Liver (tissue), 8 donors: ENCODE measurements at regions not wholly inside any gene's neighbourhood (a gene's known extent, or its start where the extent isn't known, plus 50 kb on each side); places are given as distances from the start of the nearest gene placed in this dataset.
"Not testable (repeated sequence)": the region's sequence is repeated elsewhere in the genome, so short reads cannot be mapped to it uniquely, and the experiment has no call there.

ENCODE experiments used
- DNase-seq: peaks from one replicate; pipeline ENCODE4 v3.0.0-alpha.2; 2017; ENCODE audit warnings: low spot score
- H3K27ac ChIP-seq, 2 donors: one replicate each; pipeline ENCODE4 v1.7.0; 2013; ENCODE audit warnings: inconsistent platforms in 2 of 2, low read length in 2 of 2, control low read depth in 1 of 2, low read depth in 1 of 2, mild to moderate bottlenecking in 1 of 2
- H3K27me3 ChIP-seq, 4 donors: one replicate each; pipeline versions ENCODE4 v1.6.1 to v1.7.0; 2013; ENCODE audit warnings: low read length in 3 of 4, inconsistent platforms in 1 of 4, mild to moderate bottlenecking in 1 of 4, moderate library complexity in 1 of 4; ENCODE audit not compliant: control insufficient read depth in 4 of 4, insufficient read depth in 4 of 4
- H3K36me3 ChIP-seq, 4 donors: one replicate each; pipeline versions ENCODE4 v1.6.1 to v1.7.0; 2013; ENCODE audit warnings: low read length in 3 of 4, mild to moderate bottlenecking in 3 of 4, low read depth in 1 of 4, moderate library complexity in 1 of 4; ENCODE audit not compliant: control insufficient read depth in 4 of 4, insufficient read depth in 3 of 4
- H3K4me1 ChIP-seq, 4 donors: one replicate each; pipeline versions ENCODE4 v1.6.1 to v1.7.0; 2013; ENCODE audit warnings: low read length in 3 of 4, mild to moderate bottlenecking in 3 of 4, moderate library complexity in 1 of 4; ENCODE audit not compliant: control insufficient read depth in 4 of 4, insufficient read depth in 4 of 4
- H3K4me3 ChIP-seq, 3 donors: one replicate each; pipeline versions ENCODE4 v1.6.1 to v1.7.0; 2013; ENCODE audit warnings: low read length in 3 of 3, control low read depth in 1 of 3, low read depth in 1 of 3, mild to moderate bottlenecking in 1 of 3
- H3K9ac ChIP-seq, 2 donors: one replicate each; pipeline ENCODE4 v1.7.0; 2013; ENCODE audit warnings: low read length in 2 of 2, mild to moderate bottlenecking in 2 of 2, moderate library complexity in 2 of 2, control low read depth in 1 of 2, low read depth in 1 of 2
- H3K9me3 ChIP-seq, 4 donors: one replicate each; pipeline versions ENCODE4 v1.6.1 to v1.7.0; 2013; ENCODE audit warnings: low read length in 3 of 4; ENCODE audit not compliant: control insufficient read depth in 4 of 4
- EGR1 ChIP-seq, 2 donors: IDR thresholded peaks; 2 replicates each; pipeline ENCODE4 v1.6.1; 2016 to 2018; ENCODE audit warnings: antibody characterized with exemption in 2 of 2, low read depth in 2 of 2
- FOXA1 ChIP-seq: IDR thresholded peaks from 2 replicates; pipeline ENCODE4 v1.6.1; 2016; ENCODE audit warnings: antibody characterized with exemption
- FOXA2 ChIP-seq: IDR thresholded peaks from 2 replicates; pipeline ENCODE4 v1.6.1; 2016; ENCODE audit warnings: antibody characterized with exemption
- GABPA ChIP-seq, 2 donors: IDR thresholded peaks in 1 of 2; conservative IDR thresholded peaks in 1 of 2; 2 replicates each; pipeline ENCODE4 v1.6.1; 2016; ENCODE audit warnings: antibody characterized with exemption in 2 of 2, mild to moderate bottlenecking in 1 of 2, moderate library complexity in 1 of 2
- HNF4A ChIP-seq, 2 donors: conservative IDR thresholded peaks; 2 replicates each; pipeline ENCODE4 v1.6.1; 2016; ENCODE audit warnings: antibody characterized with exemption in 2 of 2, mild to moderate bottlenecking in 2 of 2
- HNF4G ChIP-seq: IDR thresholded peaks from 2 replicates; pipeline ENCODE4 v1.6.1; 2016; ENCODE audit warnings: antibody characterized with exemption
- JUND ChIP-seq, 2 donors: IDR thresholded peaks; 2 replicates each; pipeline ENCODE4 v1.6.1; 2016; ENCODE audit warnings: antibody characterized with exemption in 2 of 2
- NR2F2 ChIP-seq: IDR thresholded peaks from 2 replicates; pipeline ENCODE4 v1.6.1; 2016; ENCODE audit warnings: antibody characterized with exemption
- RAD21 ChIP-seq, 2 donors: IDR thresholded peaks; 2 replicates each; pipeline ENCODE4 v1.6.1; 2016; ENCODE audit warnings: antibody characterized with exemption in 2 of 2, mild to moderate bottlenecking in 2 of 2
- RXRA ChIP-seq, 2 donors: IDR thresholded peaks; 2 replicates each; pipeline ENCODE4 v1.6.1; 2017 to 2018; ENCODE audit warnings: antibody characterized with exemption in 2 of 2, mild to moderate bottlenecking in 1 of 2
- TAF1 ChIP-seq: conservative IDR thresholded peaks from 2 replicates; pipeline ENCODE4 v1.6.1; 2016; ENCODE audit warnings: antibody characterized with exemption, mild to moderate bottlenecking
- YY1 ChIP-seq: IDR thresholded peaks from 2 replicates; pipeline ENCODE4 v1.6.1; 2016; ENCODE audit warnings: antibody characterized with exemption, mild to moderate bottlenecking
- WGBS: extraction: QIAGEN DNeasy Blood & Tissue Kit; methylation state at CpG from one replicate; pipeline ENCODE4 v1.1.7; 2013; 5-methylcytosine and 5-hydroxymethylcytosine counted together
- TF ChIP-seq, protein P1 (sequence below): IDR thresholded peaks from 2 replicates; pipeline ENCODE4 v1.6.1; 2016; ENCODE audit warnings: antibody characterized with exemption
- TF ChIP-seq, protein P2 (sequence below): fragments of 150-350 bp; IDR thresholded peaks from 2 replicates; pipeline ENCODE4 v1.5.1; 2017; ENCODE audit warnings: improper control_type of control experiment, low read depth, low read length; ENCODE audit not compliant: missing input control
- TF ChIP-seq, protein P3 (sequence below): IDR thresholded peaks from 2 replicates; pipeline ENCODE4 v1.6.1; 2016; ENCODE audit warnings: antibody characterized with exemption
- TF ChIP-seq, protein P4 (sequence below): IDR thresholded peaks from 2 replicates; pipeline ENCODE4 v1.6.1; 2016; ENCODE audit warnings: antibody characterized with exemption
- TF ChIP-seq, protein P5 (sequence below): IDR thresholded peaks from 2 replicates; pipeline ENCODE4 v1.6.1; 2016; ENCODE audit warnings: antibody characterized with exemption, mild to moderate bottlenecking
- donor health status: healthy.
- donor health status: healthy.
- donor health status: healthy.
- donor health status: healthy.
- donor health status: healthy.

DNA sequence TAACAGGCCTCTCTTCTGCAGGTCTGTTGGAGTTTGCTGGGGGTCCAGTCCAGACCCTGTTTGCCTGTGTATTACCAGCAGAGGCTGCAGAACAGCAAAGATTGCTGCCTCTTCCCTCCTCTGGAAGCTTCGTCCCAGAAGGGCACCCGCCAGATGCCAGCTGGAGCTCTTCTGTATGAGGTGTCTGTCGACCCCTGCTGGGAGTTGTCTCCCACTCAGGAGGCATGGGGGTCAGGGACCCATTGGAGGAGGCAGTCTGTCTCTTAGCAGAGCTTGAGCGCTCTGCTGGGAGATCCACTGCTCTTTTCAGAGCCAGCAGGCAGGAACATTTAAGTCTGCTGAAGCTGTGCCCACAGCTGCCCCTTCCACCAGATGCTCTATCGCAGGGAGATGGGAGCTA, 361.1 kb upstream of the NRP1 start:
- 94% methylated on average over 5 of the region's 5 CpGs for WGBS
- no peaks in the 10 kb centered on the region for H3K9me3 ChIP-seq
- H3K27me3 ChIP-seq = no peaks in the 10 kb centered on the region
- H3K36me3 ChIP-seq = no peaks in the 10 kb centered on the region
- no peak overlapping the region for H3K4me3 ChIP-seq
- no peak overlapping the region for H3K9ac ChIP-seq
- no peak overlapping the region for H3K27ac ChIP-seq
- no peak for DNase-seq
- H3K4me1 ChIP-seq = no peaks in the 10 kb centered on the region
- no peak for TF ChIP-seq JUND (IDR thresholded peaks at IDR 0.05)
- no peak for TF ChIP-seq FOXA1
- TF ChIP-seq NR2F2 = no peak
- TF ChIP-seq, protein P1, sequence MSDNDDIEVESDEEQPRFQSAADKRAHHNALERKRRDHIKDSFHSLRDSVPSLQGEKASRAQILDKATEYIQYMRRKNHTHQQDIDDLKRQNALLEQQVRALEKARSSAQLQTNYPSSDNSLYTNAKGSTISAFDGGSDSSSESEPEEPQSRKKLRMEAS = no peak
- no peak for TF ChIP-seq HNF4A (conservative IDR thresholded peaks at IDR 0.05)
- TF ChIP-seq RXRA (IDR thresholded peaks at IDR 0.05) = no peak
- no peak for TF ChIP-seq TAF1
- TF ChIP-seq, protein P2, sequence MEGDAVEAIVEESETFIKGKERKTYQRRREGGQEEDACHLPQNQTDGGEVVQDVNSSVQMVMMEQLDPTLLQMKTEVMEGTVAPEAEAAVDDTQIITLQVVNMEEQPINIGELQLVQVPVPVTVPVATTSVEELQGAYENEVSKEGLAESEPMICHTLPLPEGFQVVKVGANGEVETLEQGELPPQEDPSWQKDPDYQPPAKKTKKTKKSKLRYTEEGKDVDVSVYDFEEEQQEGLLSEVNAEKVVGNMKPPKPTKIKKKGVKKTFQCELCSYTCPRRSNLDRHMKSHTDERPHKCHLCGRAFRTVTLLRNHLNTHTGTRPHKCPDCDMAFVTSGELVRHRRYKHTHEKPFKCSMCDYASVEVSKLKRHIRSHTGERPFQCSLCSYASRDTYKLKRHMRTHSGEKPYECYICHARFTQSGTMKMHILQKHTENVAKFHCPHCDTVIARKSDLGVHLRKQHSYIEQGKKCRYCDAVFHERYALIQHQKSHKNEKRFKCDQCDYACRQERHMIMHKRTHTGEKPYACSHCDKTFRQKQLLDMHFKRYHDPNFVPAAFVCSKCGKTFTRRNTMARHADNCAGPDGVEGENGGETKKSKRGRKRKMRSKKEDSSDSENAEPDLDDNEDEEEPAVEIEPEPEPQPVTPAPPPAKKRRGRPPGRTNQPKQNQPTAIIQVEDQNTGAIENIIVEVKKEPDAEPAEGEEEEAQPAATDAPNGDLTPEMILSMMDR = no peak
- no peak for TF ChIP-seq GABPA (IDR thresholded peaks at IDR 0.05 in 1 of 2, conservative IDR thresholded peaks at IDR 0.05 in 1 of 2)
- no peak for TF ChIP-seq EGR1 (IDR thresholded peaks at IDR 0.05; ENCODE audit: low read depth in 2 of 2)
- no peak for TF ChIP-seq YY1

DNA sequence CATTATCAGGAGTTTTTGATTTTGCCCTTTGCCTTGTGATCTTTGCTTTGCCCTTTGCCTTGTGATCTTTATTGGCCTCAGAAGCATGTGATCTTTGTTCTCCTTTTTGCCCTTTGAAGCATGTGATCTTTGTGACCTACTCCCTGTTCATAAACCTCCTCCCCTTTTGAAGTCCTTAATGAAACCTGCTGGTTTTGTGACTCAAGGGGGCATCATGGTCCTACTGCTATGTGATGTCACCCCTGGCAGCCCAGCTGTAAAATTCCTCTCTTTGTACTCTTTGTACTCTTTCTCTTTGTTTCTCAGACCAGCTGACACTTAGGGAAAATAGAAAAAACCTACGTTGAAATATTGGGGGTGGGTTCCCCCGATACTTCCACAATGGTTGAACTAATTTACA, 356.1 kb upstream of the NRP1 start:
- DNase-seq, H3K4me3 ChIP-seq, H3K27ac ChIP-seq, H3K9me3 ChIP-seq, H3K9ac ChIP-seq, H3K27me3 ChIP-seq, H3K36me3 ChIP-seq, H3K4me1 ChIP-seq: not testable (repeated sequence)
- WGBS = 93% methylated on average over 2 of the region's 2 CpGs

DNA sequence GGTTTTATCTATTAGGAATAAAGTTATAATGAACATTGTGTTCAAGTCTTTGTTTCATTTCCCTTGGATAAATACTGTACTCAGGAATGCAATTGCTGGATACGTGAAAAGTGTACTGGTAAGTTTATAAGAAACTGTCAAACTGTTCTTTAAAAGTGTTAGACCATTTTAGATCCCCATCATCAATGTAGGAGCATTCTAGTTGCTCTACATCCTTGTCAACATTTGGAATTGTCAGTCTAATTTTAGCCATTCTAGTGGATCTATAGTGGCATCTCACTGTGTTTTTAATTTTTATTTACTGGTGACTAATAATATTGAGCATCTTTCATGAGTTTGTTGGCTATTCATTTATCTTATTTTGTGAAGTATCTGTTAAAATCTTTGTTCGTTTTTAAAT, 354.0 kb upstream of the NRP1 start:
- Histone ChIP-seq H3K9ac (no peak overlapping the region), H3K4me3 (no peak overlapping the region), H3K27ac (no peak overlapping the region), H3K4me1 (no peaks in the 10 kb centered on the region), H3K36me3 (no peaks in the 10 kb centered on the region), H3K9me3 (peaks cover 0 to 7% (median 3%) of the 10 kb centered on the region in 4 donors), H3K27me3 (no peaks in the 10 kb centered on the region)
- 90% methylated on average over 2 of the region's 2 CpGs for WGBS
- DNase-seq = no peak
- TF ChIP-seq, protein P3, sequence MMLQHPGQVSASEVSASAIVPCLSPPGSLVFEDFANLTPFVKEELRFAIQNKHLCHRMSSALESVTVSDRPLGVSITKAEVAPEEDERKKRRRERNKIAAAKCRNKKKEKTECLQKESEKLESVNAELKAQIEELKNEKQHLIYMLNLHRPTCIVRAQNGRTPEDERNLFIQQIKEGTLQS = no peak
- no peak for TF ChIP-seq EGR1 (IDR thresholded peaks at IDR 0.05; ENCODE audit: low read depth in 2 of 2)
- no peak for TF ChIP-seq HNF4A (conservative IDR thresholded peaks at IDR 0.05)
- TF ChIP-seq RAD21 (IDR thresholded peaks at IDR 0.05) = no peak
- TF ChIP-seq FOXA1 = no peak
- TF ChIP-seq, protein P4, sequence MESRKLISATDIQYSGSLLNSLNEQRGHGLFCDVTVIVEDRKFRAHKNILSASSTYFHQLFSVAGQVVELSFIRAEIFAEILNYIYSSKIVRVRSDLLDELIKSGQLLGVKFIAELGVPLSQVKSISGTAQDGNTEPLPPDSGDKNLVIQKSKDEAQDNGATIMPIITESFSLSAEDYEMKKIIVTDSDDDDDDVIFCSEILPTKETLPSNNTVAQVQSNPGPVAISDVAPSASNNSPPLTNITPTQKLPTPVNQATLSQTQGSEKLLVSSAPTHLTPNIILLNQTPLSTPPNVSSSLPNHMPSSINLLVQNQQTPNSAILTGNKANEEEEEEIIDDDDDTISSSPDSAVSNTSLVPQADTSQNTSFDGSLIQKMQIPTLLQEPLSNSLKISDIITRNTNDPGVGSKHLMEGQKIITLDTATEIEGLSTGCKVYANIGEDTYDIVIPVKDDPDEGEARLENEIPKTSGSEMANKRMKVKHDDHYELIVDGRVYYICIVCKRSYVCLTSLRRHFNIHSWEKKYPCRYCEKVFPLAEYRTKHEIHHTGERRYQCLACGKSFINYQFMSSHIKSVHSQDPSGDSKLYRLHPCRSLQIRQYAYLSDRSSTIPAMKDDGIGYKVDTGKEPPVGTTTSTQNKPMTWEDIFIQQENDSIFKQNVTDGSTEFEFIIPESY = no peak
- TF ChIP-seq GABPA (IDR thresholded peaks at IDR 0.05 in 1 of 2, conservative IDR thresholded peaks at IDR 0.05 in 1 of 2) = no peak
- TF ChIP-seq FOXA2 = no peak
- TF ChIP-seq, protein P5, sequence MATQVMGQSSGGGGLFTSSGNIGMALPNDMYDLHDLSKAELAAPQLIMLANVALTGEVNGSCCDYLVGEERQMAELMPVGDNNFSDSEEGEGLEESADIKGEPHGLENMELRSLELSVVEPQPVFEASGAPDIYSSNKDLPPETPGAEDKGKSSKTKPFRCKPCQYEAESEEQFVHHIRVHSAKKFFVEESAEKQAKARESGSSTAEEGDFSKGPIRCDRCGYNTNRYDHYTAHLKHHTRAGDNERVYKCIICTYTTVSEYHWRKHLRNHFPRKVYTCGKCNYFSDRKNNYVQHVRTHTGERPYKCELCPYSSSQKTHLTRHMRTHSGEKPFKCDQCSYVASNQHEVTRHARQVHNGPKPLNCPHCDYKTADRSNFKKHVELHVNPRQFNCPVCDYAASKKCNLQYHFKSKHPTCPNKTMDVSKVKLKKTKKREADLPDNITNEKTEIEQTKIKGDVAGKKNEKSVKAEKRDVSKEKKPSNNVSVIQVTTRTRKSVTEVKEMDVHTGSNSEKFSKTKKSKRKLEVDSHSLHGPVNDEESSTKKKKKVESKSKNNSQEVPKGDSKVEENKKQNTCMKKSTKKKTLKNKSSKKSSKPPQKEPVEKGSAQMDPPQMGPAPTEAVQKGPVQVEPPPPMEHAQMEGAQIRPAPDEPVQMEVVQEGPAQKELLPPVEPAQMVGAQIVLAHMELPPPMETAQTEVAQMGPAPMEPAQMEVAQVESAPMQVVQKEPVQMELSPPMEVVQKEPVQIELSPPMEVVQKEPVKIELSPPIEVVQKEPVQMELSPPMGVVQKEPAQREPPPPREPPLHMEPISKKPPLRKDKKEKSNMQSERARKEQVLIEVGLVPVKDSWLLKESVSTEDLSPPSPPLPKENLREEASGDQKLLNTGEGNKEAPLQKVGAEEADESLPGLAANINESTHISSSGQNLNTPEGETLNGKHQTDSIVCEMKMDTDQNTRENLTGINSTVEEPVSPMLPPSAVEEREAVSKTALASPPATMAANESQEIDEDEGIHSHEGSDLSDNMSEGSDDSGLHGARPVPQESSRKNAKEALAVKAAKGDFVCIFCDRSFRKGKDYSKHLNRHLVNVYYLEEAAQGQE = no peak
- no peak for TF ChIP-seq HNF4G
- TF ChIP-seq, protein P2 = no peak
- TF ChIP-seq, protein P1 = no peak
- TF ChIP-seq RXRA (IDR thresholded peaks at IDR 0.05) = no peak
- TF ChIP-seq TAF1 = no peak
- TF ChIP-seq NR2F2 = no peak
- TF ChIP-seq JUND (IDR thresholded peaks at IDR 0.05) = no peak
